ENCODE measurements at regions not wholly inside any gene's neighbourhood (a gene's known extent, or its start where the extent isn't known, plus 50 kb on each side); places are given as distances from the start of the nearest gene placed in this dataset.
"Not testable (repeated sequence)": the region's sequence is repeated elsewhere in the genome, so short reads cannot be mapped to it uniquely, and the experiment has no call there.

DNA sequence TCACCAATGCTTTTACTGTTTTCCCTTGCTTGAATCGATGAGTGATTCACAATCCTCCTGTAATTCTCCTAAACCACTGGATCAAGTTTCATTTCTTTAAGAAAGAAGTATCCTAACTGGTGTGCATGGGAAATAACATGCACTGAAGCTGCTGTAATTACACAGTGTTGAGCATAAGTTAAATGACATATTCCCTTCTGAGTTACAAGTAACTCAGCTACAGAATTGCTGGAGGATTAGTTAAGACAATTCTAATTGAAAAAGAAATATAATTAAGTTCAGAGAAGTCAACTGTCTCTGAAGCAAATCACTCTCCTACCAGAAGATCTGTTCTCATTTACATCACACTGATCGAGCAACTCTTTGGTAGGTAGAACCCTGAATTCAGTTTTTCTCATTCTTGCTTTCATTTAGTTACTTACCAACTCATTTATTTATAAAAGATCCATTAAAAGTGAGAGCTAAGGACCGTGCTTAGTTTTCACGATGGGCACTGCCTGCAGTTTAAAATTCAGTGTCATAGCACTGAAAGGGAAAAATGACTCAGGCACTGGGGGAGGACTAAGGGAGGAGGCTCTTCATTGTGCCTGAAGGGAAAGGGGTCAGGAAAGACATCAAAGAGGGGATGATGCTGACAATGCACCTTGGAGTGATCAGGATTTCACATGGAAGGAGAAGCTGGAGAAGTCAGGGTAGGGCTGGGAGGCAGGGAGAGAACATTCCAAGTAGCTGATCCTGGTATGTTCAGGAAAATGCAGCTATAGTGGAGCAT is 327.2 kb downstream of the EMP1 start:
- Histone ChIP-seq H3K9me3 (ENCODE audit: control insufficient read depth in 2 of 3, insufficient read depth in 1 of 3, low read length in 3 of 3) (no peaks in the 10 kb centered on the region), H3K36me3 (ENCODE audit: control insufficient read depth in 2 of 3, insufficient read depth in 3 of 3, low read length in 3 of 3) (no peaks in the 10 kb centered on the region)
- intact Hi-C loops (cut with DNase I): no loop called here

GRCh38 chr12:13518034-13518433 is 321.5 kb downstream of the EMP1 start:
- H3K4me1 ChIP-seq (ENCODE audit: control insufficient read depth in 2 of 3, insufficient read depth in 2 of 3, low read depth in 1 of 3, low read length in 3 of 3); H3K4me3 ChIP-seq (ENCODE audit: low read length in 3 of 3); H3K9me3 ChIP-seq (ENCODE audit: control insufficient read depth in 2 of 3, insufficient read depth in 1 of 3, low read length in 3 of 3); H3K27me3 ChIP-seq (ENCODE audit: control insufficient read depth, insufficient read depth, low read length); DNase-seq; H3K36me3 ChIP-seq (ENCODE audit: control insufficient read depth in 2 of 3, insufficient read depth in 3 of 3, low read length in 3 of 3); H3K9ac ChIP-seq (ENCODE audit: low read length in 3 of 3); H3K27ac ChIP-seq (ENCODE audit: low read depth in 2 of 2, low read length in 2 of 2); intact Hi-C loops (cut with DNase I); FAIRE-seq: not testable (repeated sequence)

More for the DNA sequence above, 327.2 kb downstream of the EMP1 start:
- Histone ChIP-seq H3K9ac (ENCODE audit: low read length in 3 of 3) (no peak overlapping the region), H3K27me3 (ENCODE audit: control insufficient read depth, insufficient read depth, low read length) (no peaks in the 10 kb centered on the region), H3K4me1 (ENCODE audit: control insufficient read depth in 2 of 3, insufficient read depth in 2 of 3, low read depth in 1 of 3, low read length in 3 of 3) (no peaks in the 10 kb centered on the region), H3K4me3 (ENCODE audit: low read length in 3 of 3) (no peak overlapping the region), H3K27ac (ENCODE audit: low read depth in 2 of 2, low read length in 2 of 2) (no peak overlapping the region)
- DNase-seq (no peak), FAIRE-seq (no peak)
- no peak for TF ChIP-seq CTCF (IDR thresholded peaks at IDR 0.05; ENCODE audit: borderline replicate concordance, extremely low read depth, insufficient read depth)

- no peak for FAIRE-seq
- intact Hi-C loops (cut with DNase I): no loop called here
These were observed 313.2 kb downstream of the EMP1 start for GRCh38 chr12:13509740-13510139.

GRCh38 chr12:13505636-13506035 is 309.1 kb downstream of the EMP1 start:
- no peaks in the 10 kb centered on the region for H3K27me3 ChIP-seq (ENCODE audit: control insufficient read depth, insufficient read depth, low read length)
- no peak overlapping the region for H3K4me3 ChIP-seq (ENCODE audit: low read length in 3 of 3)
- FAIRE-seq: no peak

More at GRCh38 chr12:13509740-13510139, 313.2 kb downstream of the EMP1 start:
- H3K27ac ChIP-seq (ENCODE audit: low read depth in 2 of 2, low read length in 2 of 2): no peak overlapping the region
- no peak for TF ChIP-seq CTCF (IDR thresholded peaks at IDR 0.05; ENCODE audit: borderline replicate concordance, extremely low read depth, insufficient read depth)
- DNase-seq: no peak
- H3K27me3 ChIP-seq (ENCODE audit: control insufficient read depth, insufficient read depth, low read length): no peaks in the 10 kb centered on the region
- H3K9ac ChIP-seq (ENCODE audit: low read length in 3 of 3): no peak overlapping the region
- no peaks in the 10 kb centered on the region for H3K36me3 ChIP-seq (ENCODE audit: control insufficient read depth in 2 of 3, insufficient read depth in 3 of 3, low read length in 3 of 3)
- no peaks in the 10 kb centered on the region for H3K9me3 ChIP-seq (ENCODE audit: control insufficient read depth in 2 of 3, insufficient read depth in 1 of 3, low read length in 3 of 3)
- H3K4me3 ChIP-seq (ENCODE audit: low read length in 3 of 3): no peak overlapping the region
- no peaks in the 10 kb centered on the region for H3K4me1 ChIP-seq (ENCODE audit: control insufficient read depth in 2 of 3, insufficient read depth in 2 of 3, low read depth in 1 of 3, low read length in 3 of 3)

More at GRCh38 chr12:13505636-13506035, 309.1 kb downstream of the EMP1 start:
- TF ChIP-seq CTCF (IDR thresholded peaks at IDR 0.05; ENCODE audit: borderline replicate concordance, extremely low read depth, insufficient read depth): no peak
- no peak overlapping the region for H3K9ac ChIP-seq (ENCODE audit: low read length in 3 of 3)
- H3K36me3 ChIP-seq (ENCODE audit: control insufficient read depth in 2 of 3, insufficient read depth in 3 of 3, low read length in 3 of 3): no peaks in the 10 kb centered on the region
- DNase-seq: no peak
- intact Hi-C loops (cut with DNase I): no loop called here
- no peak overlapping the region for H3K27ac ChIP-seq (ENCODE audit: low read depth in 2 of 2, low read length in 2 of 2)
- H3K4me1 ChIP-seq (ENCODE audit: control insufficient read depth in 2 of 3, insufficient read depth in 2 of 3, low read depth in 1 of 3, low read length in 3 of 3): no peaks in the 10 kb centered on the region
- H3K9me3 ChIP-seq (ENCODE audit: control insufficient read depth in 2 of 3, insufficient read depth in 1 of 3, low read length in 3 of 3): no peaks in the 10 kb centered on the region
